HG02884 (cell line): ENCODE measurements at regions not wholly inside any gene's neighbourhood (a gene's known extent, or its start where the extent isn't known, plus 50 kb on each side); places are given as distances from the start of the nearest gene placed in this dataset.

Source experiments
- ATAC-seq: cut with Tn5 transposase; IDR thresholded peaks from one replicate; pipeline ENCODE4 v1.9.1; 2021; ENCODE audit warnings: mild to moderate bottlenecking, moderate library complexity; ENCODE audit not compliant: unreplicated experiment

DNA sequence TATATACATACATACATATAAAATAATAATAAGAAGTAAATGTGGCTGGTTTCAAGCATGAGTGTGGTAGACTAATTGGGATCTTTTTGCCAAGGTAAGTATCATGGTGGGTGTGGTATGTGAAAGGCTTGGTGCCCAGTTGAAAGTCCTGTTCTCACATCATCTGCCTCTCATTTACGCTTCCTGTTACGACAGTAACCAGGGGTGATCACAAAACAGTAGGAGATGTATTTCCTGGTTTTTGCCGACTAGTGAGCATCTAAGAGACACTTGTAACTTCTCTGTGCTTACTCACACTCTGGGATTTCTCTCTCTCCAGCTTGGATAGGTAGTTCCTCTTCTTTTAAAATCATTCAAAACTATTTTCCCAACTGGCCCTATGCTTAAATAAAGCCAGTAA, 1028.3 kb upstream of the NR2F2 start:
- ATAC-seq = no peak

DNA sequence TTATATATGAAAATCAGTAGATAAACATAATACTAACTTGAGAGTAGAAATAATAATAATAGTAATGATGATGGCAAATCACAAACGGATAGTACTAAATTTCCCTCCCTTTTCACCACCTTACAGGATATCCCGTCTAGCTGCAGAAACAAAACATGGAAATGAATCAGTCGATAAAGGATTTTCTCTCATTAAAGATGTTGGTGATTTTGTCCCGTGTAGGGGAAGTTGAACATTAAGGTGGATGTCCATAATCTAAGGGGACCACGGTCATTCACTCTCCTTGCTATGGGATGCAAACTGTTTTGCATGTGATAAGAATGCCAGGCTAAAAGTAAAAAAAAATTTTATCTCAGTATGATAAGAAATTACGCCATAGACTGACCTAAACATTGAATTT, 1027.7 kb upstream of the NR2F2 start:
- no peak for ATAC-seq

DNA sequence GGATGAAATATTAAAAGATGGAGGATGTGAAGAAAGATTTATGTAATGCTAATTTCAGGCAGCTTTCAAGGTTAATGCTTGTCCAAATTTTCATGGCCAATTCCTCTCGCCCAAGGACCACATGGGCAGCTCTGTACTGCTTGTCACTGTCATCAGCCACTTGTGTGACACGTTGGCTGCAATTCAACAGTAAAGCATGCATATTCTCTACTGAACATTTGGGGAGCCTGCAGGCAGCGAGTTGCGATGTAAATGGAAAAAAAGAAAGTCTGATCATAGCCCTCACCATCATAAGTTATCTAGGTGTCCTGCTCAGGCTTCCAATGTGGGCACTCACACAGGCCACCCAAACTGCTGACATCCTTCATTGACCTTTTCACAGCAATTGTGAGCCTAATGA, 1026.8 kb upstream of the NR2F2 start:
- ATAC-seq = no peak

DNA sequence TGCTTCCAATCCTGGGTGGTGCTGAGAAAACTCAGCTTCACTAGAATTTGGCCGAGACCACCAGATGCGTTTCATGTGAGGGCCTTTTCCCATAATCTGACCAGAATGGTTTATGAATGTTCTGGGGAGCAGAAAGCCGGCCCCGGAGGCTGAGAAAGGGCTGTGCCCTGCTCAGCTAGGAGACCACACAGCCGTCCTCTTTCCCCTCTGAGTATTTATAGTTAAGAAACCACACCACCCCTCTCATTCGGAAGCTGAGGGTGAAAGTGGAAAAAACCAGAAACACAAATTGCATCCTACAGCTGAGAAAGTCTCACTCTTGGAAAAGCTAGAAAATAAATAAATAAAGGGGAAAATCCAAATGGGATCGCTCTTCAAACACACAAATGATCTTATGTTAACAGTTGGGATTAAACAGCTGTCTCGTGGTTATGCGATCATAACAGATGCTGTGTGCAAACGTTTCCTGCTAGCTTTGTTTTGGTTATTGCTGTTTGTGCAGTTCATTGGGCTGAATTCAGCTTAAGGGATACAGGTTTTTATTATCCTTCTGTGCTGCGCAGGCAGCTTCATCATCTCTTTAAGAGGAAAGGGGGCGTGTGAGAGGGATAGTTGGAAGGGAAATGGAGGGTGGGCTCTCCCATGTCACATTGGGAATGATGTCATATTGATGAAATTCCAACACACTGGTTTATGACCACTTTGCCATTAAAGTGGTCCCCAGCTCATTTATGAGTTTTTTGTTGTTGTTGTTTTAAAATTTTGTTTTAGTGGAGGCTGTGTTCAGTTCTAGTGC, 1026.2 kb upstream of the NR2F2 start:
- no peak for ATAC-seq

DNA sequence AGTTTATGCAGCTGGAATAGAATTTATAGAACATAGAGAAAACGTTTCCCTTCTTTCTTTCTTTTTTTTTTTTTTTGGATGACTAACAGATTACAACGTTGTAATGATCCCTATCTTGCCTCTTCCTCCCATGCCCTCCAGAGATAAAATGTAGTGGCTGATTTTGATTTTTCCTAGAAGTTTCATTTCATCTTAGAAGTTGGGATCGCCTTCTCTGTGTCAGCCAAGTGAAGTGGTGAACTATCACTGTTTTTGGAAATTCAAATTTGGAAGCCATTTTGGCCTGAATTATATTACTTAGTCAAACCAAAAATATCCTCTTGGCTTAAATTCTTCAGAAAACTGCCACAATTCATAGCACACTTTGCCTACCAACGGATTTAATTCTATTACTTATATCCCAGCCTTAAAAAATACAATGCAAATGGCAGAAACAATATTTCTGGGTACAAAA, 1025.5 kb upstream of the NR2F2 start:
- ATAC-seq = no peak

DNA sequence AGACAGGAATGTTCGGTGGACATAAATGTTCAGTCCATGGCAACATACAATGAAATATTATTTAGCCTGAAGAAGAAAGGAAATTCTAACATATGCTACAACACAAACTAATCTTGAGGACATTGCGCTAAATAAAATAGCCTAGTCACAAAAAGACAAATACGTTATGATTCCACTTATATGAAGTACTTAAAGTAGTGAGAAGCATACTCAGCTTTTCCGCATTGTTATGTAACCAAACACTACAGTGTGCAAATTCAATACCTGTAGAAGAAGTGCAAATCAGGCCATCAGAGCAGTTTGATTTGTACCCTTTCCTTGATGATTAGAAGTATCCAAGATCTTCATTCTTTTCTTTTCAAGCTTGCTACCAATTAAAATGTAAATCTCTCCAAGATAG, 1023.4 kb upstream of the NR2F2 start:
- ATAC-seq = no peak

DNA sequence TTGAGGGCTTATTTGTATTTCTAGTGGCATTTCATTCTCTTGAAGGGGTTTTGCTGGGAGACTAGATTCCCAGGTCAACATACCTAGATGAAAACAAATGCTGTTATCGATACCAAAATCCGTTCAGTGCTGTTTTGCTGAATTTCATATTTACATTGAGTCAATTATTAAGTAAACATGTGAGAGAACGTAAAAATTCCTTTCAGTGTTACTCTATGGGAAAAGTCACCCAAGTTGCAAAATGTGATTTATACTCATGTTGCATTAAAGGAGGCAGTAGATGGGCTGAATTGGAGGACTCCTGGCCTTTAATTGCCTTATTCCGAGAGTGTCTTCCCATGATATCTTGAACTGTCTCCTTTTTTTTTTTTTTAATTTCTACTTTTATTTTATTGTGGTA, 1011.3 kb upstream of the NR2F2 start:
- ATAC-seq = no peak

DNA sequence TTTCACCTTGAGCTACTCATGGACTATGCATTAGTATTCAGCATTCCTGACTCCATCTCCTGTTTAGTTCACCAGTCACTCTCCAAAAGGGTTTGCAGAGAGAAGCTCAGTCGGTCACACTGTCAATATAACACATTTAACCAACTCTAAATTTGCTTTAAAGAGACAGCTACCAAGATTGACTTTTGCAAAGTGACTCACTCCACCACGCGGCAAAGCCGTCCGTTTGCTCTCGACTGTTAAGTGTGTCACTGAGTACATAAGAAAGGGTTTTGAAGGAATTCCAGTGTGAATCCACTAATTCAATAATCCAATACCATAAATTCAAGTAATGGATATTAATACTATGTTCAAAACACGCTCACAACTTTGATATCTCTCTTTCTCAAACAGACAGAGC, 1006.7 kb upstream of the NR2F2 start:
- ATAC-seq = no peak

DNA sequence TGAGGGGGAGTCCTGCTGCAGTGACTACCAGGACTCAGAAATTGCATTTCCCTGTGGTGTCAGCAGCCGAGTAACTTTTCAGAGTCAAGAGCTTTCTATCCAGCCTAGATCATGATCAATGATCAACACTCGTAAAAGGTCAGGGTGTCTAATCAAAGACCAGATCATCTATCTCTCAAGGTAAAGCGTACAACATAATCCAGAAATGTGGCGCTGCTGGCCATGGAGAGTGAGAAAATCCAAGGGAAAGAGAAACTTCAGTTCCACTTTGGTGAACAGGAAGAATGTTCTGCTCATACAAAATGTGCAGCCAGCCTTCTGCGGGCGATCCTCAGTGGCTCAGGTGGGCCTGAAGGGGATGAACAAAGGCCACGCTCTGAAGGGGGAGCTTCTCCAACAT, 1005.8 kb upstream of the NR2F2 start:
- ATAC-seq = no peak

DNA sequence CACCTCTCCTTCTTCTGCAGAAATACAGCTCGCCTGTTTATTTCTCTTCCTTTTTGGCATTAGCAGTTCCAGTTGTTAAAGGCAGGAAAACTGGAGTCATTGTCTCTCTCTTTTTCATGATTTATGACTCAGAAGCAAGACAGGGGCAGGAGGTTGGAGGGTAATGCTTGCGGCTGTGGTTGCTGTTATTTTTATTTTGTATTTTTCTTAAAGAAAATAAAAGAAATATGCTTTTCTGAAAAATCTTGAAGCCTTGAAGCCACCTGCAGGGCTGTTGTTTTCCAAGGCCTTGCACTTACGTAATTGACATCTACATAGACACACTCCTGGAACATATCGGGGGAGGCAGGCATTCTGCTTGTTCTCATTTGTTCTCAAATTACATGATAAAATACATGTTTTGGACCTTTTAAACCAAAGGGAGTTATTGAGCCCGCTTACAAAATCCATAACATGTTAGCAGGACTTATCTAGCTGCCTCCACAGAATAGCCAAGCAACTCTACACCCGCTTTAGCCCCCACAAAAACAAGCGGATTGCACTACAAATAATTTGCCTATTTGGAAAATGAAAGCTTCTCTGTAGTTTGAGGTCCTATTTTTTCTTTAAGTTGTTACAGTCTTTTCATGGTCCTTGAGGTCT, 1004.6 kb upstream of the NR2F2 start:
- ATAC-seq = no peak

DNA sequence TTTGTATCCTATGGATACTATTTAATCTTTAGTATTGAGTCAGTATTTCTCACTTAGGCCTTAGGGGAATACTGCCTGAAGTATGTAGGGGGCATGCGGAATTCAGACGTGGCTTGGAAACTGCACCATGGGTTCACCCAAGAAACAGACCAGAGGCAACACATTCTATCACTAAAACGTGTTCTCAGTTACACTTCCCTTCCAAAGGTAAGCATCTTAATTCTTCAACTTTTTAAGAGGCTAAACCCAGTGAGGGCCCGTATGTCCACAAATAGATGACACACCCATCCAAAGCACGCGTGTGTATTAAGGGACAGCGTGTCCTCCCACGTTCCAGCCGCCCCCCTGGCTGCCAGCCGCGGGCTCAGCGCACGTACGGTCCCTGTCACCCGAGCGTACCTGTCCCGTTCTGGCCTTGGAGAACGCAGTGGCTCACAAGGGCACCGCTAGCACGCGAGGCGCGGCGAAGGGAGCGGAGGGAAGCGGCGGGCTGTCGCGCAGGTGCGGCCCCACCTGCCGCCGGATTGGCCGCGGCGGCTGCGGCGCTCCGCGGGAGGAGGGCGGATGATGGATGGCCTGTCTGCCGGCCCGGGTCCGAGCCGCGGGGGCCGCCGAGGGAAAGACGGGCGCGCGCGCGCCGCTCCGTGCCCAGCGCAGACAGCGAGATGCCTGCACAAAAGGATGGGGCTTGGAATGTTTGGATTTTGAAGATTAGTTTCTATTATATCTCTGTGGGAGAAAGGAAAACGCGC, 1003.9 kb upstream of the NR2F2 start:
- no peak for ATAC-seq

DNA sequence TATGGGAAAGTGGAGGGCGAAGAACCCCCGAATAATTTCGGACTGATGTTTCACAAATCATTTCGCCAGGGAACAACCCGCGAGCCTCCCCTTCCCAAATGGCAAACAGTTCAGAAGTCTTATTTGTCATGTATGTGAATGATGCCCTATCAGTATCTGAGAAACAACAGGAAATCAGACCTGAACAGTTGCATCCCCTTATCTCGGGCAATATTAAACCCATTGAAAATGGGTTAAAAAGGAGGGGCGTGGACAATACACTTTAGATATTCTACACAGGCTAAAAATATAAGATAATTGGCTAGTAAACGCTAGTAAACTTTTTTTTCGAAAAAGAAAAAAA, 1003.3 kb upstream of the NR2F2 start:
- ATAC-seq = no peak

DNA sequence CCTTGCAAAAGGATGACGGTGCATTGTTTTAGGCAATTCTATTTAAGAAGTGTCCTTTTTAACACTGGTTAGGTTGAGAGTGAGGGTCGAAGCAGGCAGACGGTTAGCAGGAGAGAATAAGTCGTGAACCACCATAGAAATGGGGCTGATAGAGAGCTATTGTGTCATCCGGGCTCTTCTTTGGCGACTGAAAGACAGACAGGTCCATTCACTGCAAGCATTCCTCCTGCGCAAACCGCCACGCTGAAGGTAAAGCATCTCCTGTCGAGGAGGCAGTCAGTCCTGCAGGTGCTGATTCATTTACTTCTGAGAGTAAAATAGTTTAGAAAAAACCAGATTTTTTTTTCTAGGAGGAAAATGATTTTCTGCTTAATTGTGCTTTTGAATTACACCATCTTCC, 1002.8 kb upstream of the NR2F2 start:
- no peak for ATAC-seq

DNA sequence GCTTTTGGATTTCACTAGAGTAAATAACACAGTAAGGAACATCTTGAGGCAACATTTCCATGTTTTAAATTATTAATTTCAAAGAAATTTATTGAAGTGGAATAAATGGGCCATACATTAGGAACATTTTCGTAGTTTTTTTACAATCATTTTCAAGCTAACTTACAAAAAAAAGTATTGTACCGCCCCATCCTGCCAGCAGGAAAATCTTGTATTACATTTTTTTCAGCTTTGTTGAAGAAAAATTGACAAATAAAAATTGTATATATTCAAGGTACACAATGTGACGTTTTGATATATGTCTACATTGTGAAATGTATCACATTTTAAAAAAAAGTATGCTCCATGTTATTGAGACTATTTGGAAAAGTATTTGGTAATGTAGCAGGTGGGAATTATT, 1001.9 kb upstream of the NR2F2 start:
- ATAC-seq = no peak

DNA sequence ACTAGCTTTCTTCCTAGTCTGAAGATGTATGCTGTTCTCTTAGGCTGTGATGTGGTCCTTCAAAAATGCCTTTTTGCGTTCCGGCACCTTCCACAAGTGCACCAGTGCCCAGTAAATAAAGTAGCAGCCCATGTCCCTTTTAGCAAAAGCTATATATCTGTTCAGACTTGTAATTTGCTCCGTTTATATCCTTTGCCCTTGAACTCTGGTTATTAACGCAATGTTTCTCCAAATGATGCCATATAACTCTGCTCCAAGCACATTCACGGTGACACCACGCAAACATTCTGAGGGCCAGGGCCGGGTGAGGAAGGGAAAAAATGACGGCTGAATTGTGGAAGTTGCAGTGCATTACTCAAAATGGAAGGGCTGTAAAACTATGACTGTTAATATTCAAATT, 1001.1 kb upstream of the NR2F2 start:
- no peak for ATAC-seq

DNA sequence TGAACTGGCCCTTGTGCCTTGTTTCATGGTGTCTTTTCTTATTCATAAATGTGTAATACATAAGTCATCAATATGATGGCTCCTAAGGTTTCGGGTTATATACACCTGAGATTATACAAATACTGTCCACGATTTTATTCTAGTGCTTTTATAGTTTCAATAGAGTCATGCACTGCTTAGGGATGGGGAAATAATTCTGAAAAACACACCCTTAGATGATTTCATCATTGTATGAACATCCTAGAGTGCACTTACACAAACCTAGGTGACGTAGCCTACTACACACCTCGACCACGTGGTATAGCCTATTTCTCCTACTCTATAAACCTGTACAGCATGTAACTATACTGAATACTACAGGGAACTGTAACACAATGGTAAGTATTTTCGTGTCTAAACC, 988.8 kb upstream of the NR2F2 start:
- no peak for ATAC-seq

DNA sequence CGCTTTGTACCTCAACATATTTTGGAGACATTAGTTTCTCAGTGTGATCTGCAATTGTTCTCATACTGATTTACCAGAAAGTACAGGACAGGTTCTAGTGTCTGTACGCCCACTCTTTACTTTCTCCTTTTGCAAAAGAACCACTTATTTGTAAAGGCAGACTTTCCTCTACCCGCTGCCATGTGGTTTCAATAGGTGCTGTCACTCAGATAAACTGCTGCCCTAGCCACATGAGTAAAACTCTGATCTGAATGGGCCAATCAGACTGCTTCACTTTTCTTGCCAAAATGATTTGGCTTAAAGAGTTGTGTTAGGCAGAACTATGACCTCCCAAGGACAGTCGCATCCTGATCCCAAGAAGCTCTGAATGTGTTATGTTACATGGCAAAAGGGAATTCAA, 984.6 kb upstream of the NR2F2 start:
- ATAC-seq = no peak

DNA sequence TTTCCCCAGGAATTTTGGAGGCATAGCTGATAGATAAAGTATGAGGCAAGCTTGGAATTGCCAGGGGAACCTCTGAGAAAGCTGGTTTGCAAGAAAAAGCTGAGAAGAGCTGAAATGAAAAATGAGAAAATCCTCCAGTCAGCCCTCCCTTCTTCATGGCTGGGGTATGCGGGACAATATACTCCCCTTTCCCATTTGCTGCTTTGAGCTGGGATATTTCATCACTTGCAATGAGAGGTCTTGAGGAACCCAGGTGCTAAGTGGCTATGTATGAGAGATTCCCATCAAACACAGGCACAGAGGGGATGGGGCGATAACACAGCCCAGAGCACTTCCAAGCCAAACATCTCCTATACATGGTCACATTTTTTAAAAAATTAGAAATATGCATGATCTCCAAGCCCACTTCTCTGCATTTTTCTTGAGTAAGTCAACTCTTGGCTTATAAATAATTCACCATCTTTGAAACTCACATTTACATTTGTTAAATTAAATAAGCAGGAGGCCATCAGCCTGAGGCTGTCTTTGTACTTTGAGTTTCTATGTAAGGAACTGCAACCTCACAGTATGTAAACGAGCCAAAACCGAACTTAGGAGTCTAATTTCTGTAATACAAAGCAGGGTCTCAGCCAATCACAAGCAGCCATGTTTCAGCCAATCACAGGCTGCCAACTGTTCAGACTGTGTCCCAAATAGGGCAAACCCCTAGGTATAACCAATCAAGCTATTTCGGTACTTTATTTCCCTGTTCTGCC, 983.6 kb upstream of the NR2F2 start:
- no peak for ATAC-seq

DNA sequence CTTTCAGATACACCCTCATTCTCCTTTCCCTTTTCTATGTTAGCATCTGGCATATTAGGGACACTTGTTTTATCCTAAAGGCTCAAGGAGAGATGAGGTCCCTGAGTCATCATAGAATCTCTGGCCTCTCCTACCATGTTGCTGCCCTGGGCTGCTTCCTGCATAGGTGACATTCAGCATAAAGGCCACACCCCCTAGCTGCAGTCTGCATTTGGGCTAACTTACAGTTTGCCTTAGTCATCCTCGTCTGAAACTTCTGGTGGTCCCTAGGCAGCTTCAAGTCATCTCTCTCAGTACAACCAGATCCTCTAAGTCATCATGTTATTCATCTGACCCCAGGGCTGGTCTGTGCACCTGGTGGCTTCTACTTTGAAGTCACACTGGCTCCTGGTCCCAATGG, 982.7 kb upstream of the NR2F2 start:
- ATAC-seq = no peak

DNA sequence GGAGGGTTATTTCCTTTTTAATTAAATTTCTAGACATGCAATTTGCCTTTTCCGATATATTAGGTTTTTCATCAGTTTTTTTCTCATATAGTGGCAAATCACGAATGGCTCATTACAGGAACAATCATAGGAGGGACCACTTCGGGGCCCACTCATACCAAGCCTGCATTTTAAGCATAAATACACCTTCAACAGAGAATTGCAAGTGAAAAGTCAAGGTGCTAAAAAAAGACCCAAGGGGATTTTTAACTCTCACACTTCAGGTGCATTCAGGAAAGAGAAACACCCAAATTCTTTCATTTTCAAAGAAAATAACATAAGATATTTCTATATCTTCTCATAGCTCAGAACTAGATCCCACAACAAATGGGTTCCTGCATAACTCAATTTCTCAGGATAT, 979.6 kb upstream of the NR2F2 start:
- ATAC-seq = no peak

DNA sequence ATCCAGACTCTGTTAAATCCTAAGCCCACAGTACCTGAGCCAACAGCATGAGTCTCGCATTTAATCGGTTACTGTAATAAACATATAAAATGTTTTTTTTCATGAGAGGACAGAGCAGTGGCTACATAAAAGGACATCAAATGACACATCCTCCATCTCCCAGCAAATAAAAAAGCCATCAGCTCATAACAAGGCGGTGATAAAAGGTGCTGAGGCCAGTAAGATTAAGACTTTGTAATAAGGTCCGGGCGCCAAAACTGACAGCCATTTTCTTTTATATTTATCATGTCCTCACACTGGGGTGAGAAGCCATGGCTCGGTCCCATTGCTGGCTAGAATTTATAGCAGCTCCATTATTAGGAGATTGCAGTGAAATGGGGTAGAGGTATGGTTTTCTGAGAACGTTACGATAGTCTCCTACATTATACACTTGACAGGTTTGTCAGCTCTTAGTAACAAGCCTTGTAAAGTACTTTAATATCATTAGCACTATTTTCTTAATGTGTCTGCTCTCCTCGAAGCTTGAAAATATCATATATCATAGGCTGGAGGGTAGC, 977.8 kb upstream of the NR2F2 start:
- no peak for ATAC-seq
